DND-41 (cell line): ENCODE measurements at regions not wholly inside any gene's neighbourhood (a gene's known extent, or its start where the extent isn't known, plus 50 kb on each side); places are given as distances from the start of the nearest gene placed in this dataset.

ENCODE experiments used
- EZH2 ChIP-seq: IDR thresholded peaks from 3 replicates; pipeline ENCODE4 v1.6.1; 2012; ENCODE audit warnings: borderline replicate concordance, low read depth, mild to moderate bottlenecking, moderate library complexity, low read length, inconsistent platforms; ENCODE audit not compliant: severe bottlenecking
- TF ChIP-seq, protein P1 (sequence below): IDR thresholded peaks from 2 replicates; pipeline ENCODE4 v1.5.1; 2012; ENCODE audit warnings: borderline replicate concordance, low read length, moderate library complexity, mild to moderate bottlenecking; ENCODE audit not compliant: poor library complexity, severe bottlenecking; ENCODE audit errors: extremely low read depth

GRCh38 chr5:87210076-87210475 is 57.6 kb upstream of the RASA1 start:
- TF ChIP-seq, protein P1, sequence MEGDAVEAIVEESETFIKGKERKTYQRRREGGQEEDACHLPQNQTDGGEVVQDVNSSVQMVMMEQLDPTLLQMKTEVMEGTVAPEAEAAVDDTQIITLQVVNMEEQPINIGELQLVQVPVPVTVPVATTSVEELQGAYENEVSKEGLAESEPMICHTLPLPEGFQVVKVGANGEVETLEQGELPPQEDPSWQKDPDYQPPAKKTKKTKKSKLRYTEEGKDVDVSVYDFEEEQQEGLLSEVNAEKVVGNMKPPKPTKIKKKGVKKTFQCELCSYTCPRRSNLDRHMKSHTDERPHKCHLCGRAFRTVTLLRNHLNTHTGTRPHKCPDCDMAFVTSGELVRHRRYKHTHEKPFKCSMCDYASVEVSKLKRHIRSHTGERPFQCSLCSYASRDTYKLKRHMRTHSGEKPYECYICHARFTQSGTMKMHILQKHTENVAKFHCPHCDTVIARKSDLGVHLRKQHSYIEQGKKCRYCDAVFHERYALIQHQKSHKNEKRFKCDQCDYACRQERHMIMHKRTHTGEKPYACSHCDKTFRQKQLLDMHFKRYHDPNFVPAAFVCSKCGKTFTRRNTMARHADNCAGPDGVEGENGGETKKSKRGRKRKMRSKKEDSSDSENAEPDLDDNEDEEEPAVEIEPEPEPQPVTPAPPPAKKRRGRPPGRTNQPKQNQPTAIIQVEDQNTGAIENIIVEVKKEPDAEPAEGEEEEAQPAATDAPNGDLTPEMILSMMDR = no peak
- TF ChIP-seq EZH2 = no peak
